ENCODE measurements at regions not wholly inside any gene's neighbourhood (a gene's known extent, or its start where the extent isn't known, plus 50 kb on each side); places are given as distances from the start of the nearest gene placed in this dataset.

- no peak overlapping the region for H3K27ac Mint-ChIP-seq (ENCODE audit: unreplicated experiment)
- DNase-seq (ENCODE audit: low read depth, low spot score) = no peak
- peaks cover 13% of the 10 kb centered on the region for H3K36me3 Mint-ChIP-seq (ENCODE audit: low read depth)
- no peak overlapping the region for H3K4me3 Mint-ChIP-seq
- no peaks in the 10 kb centered on the region for H3K27me3 Mint-ChIP-seq (ENCODE audit: low read depth)
- no peak for TF ChIP-seq CTCF (conservative IDR thresholded peaks at IDR 0.05)
- H3K4me1 Mint-ChIP-seq = no peaks in the 10 kb centered on the region
- peaks cover 5% of the 10 kb centered on the region for H3K9me3 Mint-ChIP-seq
Measured at GRCh38 chr12:46617167-46617566, 208.6 kb downstream of the SLC38A4 start.

DNA sequence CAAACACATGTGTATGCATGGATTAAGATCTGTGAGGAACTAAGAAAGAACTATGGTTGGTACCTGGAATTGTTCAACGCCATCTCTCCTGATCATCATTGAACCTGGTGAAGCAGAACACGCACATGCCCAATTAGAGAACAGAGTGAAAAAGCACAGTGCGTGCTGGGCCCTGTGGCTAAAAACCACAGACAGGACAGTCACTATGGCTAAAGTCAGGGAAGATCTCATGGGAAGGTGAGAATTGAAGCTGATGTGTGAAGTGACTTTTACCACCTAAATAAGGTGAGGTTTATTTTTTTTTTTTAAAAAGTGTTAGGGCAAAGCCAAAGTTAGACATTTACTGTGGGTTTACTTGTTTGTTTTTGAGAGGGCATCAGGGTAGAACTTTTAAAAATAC, 215.0 kb downstream of the SLC38A4 start:
- H3K9me3 Mint-ChIP-seq = no peaks in the 10 kb centered on the region
- H3K4me3 Mint-ChIP-seq = no peak overlapping the region
- H3K27ac Mint-ChIP-seq (ENCODE audit: unreplicated experiment) = no peak overlapping the region
- H3K27me3 Mint-ChIP-seq (ENCODE audit: low read depth) = no peaks in the 10 kb centered on the region
- TF ChIP-seq CTCF (conservative IDR thresholded peaks at IDR 0.05) = no peak
- no peaks in the 10 kb centered on the region for H3K4me1 Mint-ChIP-seq
- DNase-seq (ENCODE audit: low read depth, low spot score) = no peak
- H3K36me3 Mint-ChIP-seq (ENCODE audit: low read depth) = peaks cover 5% of the 10 kb centered on the region

GRCh38 chr12:46609674-46610073, 216.1 kb downstream of the SLC38A4 start:
- no peak overlapping the region for H3K4me3 Mint-ChIP-seq
- H3K9me3 Mint-ChIP-seq = peaks cover 3% of the 10 kb centered on the region
- H3K27me3 Mint-ChIP-seq (ENCODE audit: low read depth) = no peaks in the 10 kb centered on the region
- DNase-seq (ENCODE audit: low read depth, low spot score) = no peak
- TF ChIP-seq CTCF (conservative IDR thresholded peaks at IDR 0.05) = no peak
- no peak overlapping the region for H3K27ac Mint-ChIP-seq (ENCODE audit: unreplicated experiment)
- no peaks in the 10 kb centered on the region for H3K4me1 Mint-ChIP-seq
- H3K36me3 Mint-ChIP-seq (ENCODE audit: low read depth) = peaks cover under 1% of the 10 kb centered on the region

GRCh38 chr12:46609273-46609623, 216.5 kb downstream of the SLC38A4 start:
- Mint-ChIP-seq H3K36me3 (ENCODE audit: low read depth) (no peaks in the 10 kb centered on the region), H3K4me1 (no peaks in the 10 kb centered on the region), H3K27ac (ENCODE audit: unreplicated experiment) (no peak overlapping the region), H3K4me3 (no peak overlapping the region), H3K27me3 (ENCODE audit: low read depth) (no peaks in the 10 kb centered on the region), H3K9me3 (peaks cover 3% of the 10 kb centered on the region)
- no peak for TF ChIP-seq CTCF (conservative IDR thresholded peaks at IDR 0.05)
- no peak for DNase-seq (ENCODE audit: low read depth, low spot score)

GRCh38 chr12:46608431-46609272, 217.1 kb downstream of the SLC38A4 start:
- no peak for DNase-seq (ENCODE audit: low read depth, low spot score)
- no peak overlapping the region for H3K4me3 Mint-ChIP-seq
- no peak overlapping the region for H3K27ac Mint-ChIP-seq (ENCODE audit: unreplicated experiment)
- no peaks in the 10 kb centered on the region for H3K27me3 Mint-ChIP-seq (ENCODE audit: low read depth)
- no peaks in the 10 kb centered on the region for H3K4me1 Mint-ChIP-seq
- TF ChIP-seq CTCF (conservative IDR thresholded peaks at IDR 0.05) = no peak
- H3K9me3 Mint-ChIP-seq = peaks cover 3% of the 10 kb centered on the region
- no peaks in the 10 kb centered on the region for H3K36me3 Mint-ChIP-seq (ENCODE audit: low read depth)
